ENCODE measurements at regions not wholly inside any gene's neighbourhood (a gene's known extent, or its start where the extent isn't known, plus 50 kb on each side); places are given as distances from the start of the nearest gene placed in this dataset.
"Not testable (repeated sequence)": the region's sequence is repeated elsewhere in the genome, so short reads cannot be mapped to it uniquely, and the experiment has no call there.

GRCh38 chr21:28636752-28637691 is 355.7 kb downstream of the LTN1 start:
- no peak for DNase-seq

- no peak for DNase-seq
These were observed 357.1 kb downstream of the LTN1 start for GRCh38 chr21:28635541-28635940.

GRCh38 chr21:28633839-28634555 is 358.7 kb downstream of the LTN1 start:
- no peak for DNase-seq

- DNase-seq: no peak
These were observed 359.8 kb downstream of the LTN1 start for GRCh38 chr21:28632755-28633408.

GRCh38 chr21:28627691-28628090 is 365.0 kb downstream of the LTN1 start:
- DNase-seq: no peak

GRCh38 chr21:28627261-28627660 is 365.4 kb downstream of the LTN1 start:
- DNase-seq: no peak

- no peak for DNase-seq
These were observed 368.1 kb downstream of the LTN1 start for GRCh38 chr21:28624626-28625025.

- DNase-seq: no peak
These were observed 375.4 kb downstream of the LTN1 start for GRCh38 chr21:28617300-28617699.

GRCh38 chr21:28615276-28615675 is 377.4 kb downstream of the LTN1 start:
- DNase-seq: no peak

GRCh38 chr21:28614791-28615190 is 377.9 kb downstream of the LTN1 start:
- no peak for DNase-seq

- DNase-seq: no peak
These were observed 384.0 kb downstream of the LTN1 start for GRCh38 chr21:28608646-28609045.

GRCh38 chr21:28607545-28607944 is 385.1 kb downstream of the LTN1 start:
- no peak for DNase-seq

- DNase-seq: no peak
These were observed 387.6 kb downstream of the LTN1 start for GRCh38 chr21:28604946-28605537.

- no peak for DNase-seq
These were observed 390.1 kb downstream of the LTN1 start for GRCh38 chr21:28602546-28602945.

- no peak for DNase-seq
These were observed 394.5 kb downstream of the LTN1 start for GRCh38 chr21:28598214-28598613.

GRCh38 chr21:28592205-28592865 is 400.3 kb downstream of the LTN1 start:
- DNase-seq: no peak

- no peak for DNase-seq
These were observed 402.0 kb downstream of the LTN1 start for GRCh38 chr21:28590676-28591075.

GRCh38 chr21:28590026-28590425 is 402.7 kb downstream of the LTN1 start:
- DNase-seq: no peak

GRCh38 chr21:28588997-28589396 is 403.7 kb downstream of the LTN1 start:
- no peak for DNase-seq

GRCh38 chr21:28587748-28588147 is 404.9 kb downstream of the LTN1 start:
- DNase-seq: no peak

- no peak for DNase-seq
These were observed 410.7 kb downstream of the LTN1 start for GRCh38 chr21:28581976-28582375.

- not testable (repeated sequence) for DNase-seq
These were observed 411.4 kb downstream of the LTN1 start for GRCh38 chr21:28581311-28581731.

GRCh38 chr21:28580585-28580984 is 412.1 kb downstream of the LTN1 start:
- DNase-seq: no peak
